ENCODE measurements at regions not wholly inside any gene's neighbourhood (a gene's known extent, or its start where the extent isn't known, plus 50 kb on each side); places are given as distances from the start of the nearest gene placed in this dataset.
"Not testable (repeated sequence)": the region's sequence is repeated elsewhere in the genome, so short reads cannot be mapped to it uniquely, and the experiment has no call there.

DNA sequence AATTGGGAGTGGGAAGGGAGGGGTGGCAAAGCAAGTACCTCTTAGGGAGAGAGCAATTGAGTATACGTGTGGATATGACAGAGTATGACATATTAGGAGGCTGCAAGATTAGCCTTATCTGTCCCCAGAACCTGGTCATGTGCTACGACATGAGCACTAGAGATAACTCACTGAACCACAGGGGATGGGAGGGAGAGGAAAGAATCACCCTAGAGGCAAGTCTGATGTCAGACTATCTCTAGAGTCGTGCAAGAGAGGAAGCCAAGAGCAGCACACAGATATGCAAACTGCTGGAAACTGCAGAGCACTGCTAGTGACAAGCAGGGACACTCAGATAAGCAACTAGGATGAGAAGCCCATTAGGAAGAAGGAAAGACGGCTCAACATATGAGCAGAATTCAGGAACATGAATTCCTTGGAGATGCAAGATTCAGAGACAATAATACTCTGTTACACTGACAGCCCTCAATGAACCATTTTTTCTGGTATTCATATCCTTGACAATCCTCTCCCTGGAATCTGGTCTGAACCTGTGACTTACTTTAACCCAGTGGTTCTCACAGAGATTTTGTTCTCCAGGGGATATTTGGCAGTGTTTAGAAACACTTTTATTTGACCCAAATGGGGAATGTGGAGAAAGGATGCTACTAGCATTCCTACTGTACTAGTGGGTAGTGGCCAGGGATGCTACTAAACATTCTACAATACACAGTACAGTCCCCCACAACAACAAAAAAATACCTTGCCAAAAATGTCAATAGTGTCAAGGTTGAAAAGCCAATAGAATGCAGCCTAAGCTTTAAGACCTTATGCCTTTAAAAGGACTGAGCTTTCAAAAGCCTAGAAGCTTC is 84.0 kb upstream of the BMP2K start:
- no peak for DNase-seq

- DNase-seq: no peak
Measured at GRCh38 chr4:78692822-78693170, 83.4 kb upstream of the BMP2K start.

DNA sequence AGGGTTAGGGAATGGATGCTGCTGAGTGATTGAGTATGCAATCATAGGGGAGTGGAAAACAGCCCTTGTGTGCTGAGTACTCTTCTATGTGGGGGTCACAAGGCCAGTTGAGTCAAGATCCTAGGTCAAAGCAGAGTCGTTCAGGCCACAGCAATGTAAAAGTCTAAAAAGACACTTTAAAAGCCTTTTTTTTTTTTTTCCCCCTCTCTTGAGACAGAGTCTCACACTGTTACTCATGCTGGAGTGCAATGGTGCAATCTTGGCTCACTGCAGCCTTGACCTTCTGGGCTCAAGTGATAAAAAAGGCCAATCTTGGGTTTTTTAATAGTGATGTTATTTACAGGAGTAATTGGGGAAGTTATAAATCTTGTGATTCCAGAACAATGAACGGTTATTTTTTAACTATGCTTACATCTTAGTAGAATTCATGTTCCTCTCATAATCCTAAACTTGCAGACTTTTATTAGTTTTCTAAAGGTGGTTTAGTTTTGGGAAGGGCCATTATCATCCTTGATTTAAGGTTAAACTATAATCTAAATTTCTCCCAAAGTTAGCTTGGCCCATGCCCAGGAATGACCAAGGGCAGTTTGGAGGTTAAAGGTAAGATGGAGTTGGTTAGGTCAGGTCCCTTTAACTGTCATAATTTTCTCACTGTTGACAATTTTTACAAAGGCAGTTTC is 82.2 kb upstream of the BMP2K start:
- no peak for DNase-seq

DNA sequence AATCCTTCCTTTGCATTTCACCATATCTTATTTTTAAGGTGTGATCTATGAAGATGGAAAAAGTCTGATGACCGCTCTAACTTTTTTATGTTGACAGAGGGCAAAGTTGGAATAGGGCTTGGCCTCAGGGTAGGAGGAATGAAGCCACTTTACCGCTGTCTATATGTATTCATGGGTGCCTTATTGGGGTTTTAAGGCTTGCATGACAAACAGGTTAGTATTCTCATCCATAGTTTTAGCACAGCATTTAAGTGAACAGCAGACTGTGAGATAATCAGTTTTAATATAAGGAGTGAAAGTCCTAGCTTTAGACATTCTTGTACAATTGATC is 81.7 kb upstream of the BMP2K start:
- no peak for DNase-seq

GRCh38 chr4:78695910-78696309 is 80.2 kb upstream of the BMP2K start:
- DNase-seq: no peak

- no peak for DNase-seq
Measured at GRCh38 chr4:78703079-78703478, 73.1 kb upstream of the BMP2K start.

- no peak for DNase-seq
Measured at GRCh38 chr4:78704317-78704716, 71.8 kb upstream of the BMP2K start.

DNA sequence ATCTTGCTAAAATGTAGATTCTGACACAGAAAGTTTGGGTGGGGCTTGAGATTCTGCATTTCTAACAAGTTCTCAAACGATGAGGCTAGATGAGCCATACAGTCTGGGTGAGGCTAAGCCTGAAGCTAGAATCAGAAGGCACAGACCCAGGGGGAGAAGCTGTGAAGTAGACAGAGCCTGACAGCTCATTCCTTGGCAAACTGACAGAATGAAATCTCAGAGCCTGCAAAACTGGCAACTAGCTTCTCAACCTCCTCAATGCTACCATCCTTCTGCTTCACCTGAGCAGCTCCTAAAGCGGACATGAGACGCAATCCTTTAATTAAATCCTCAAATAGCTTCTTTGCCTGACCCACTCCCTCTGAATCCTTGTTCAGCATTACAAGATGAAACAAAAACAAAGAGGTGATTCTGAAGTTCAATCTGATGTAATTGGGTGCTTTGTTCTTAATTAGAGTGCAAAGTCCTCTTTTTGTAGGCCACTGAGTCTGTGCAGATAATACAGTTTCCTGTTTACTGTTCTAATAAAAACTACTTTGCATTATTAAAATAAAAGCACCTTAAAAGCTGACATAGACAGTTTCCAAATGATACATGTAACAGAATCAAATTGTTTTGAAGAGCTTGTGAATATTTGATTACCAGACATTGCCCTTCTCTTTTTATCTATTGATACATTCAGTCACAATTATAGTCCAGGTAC is 71.0 kb upstream of the BMP2K start:
- DNase-seq: no peak

GRCh38 chr4:78706302-78706701 is 69.8 kb upstream of the BMP2K start:
- no peak for DNase-seq

DNA sequence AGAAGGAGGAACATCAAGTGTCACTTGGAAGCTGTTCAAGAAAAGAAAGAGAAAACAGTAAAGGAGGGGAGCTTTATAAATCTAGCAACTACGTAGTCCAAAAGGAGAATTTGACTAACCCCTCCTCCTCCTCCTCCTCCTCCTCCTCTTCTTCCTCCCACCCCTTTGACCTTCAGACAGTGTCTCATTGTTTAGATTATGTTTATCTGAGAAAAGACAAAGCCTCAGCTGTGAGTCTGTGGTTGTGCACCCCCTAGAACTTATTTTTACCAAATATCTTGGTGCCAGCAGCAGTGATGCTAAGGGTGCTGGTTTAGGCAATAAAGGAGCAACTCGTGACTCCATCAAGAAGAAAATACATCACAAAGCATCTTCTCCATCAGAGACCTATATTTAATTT is 68.9 kb upstream of the BMP2K start:
- no peak for DNase-seq

DNA sequence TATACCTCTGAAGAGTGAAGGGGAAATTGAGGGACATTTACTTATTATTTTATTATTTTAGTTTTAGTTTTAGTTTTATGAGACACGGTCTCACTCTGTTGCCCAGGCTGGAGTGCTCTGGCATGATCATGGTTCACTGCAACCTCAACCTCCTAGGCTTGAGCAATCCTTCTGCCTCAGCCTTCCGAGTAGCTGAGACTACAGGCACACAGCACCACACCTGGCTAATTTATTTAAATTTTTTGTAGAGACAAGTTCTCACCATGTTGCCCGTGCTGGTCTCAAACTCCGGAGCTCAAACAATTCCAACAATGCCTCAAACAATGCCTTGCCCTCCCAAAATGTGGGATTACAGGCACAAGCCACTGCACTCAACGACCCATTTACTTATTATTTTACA is 68.4 kb upstream of the BMP2K start:
- DNase-seq: no peak

DNA sequence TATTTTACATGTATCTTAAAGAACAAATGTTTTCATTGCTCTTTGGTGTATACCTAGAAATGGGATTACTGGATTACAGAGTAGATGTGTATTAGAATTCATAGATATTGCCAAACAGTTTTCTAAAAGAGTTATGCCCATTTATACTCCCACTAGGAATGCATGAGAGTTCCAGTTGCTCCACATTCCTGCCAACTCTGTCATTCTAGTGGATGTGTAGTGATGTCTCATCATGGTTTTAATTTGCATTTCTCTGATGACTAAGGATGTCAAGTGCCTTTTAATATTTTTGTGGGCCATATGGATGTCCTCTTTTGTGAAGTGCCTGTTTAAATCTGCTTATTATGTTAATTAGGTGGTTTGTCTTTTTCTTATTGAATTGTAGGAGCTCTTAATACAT is 65.6 kb upstream of the BMP2K start:
- DNase-seq: no peak

DNA sequence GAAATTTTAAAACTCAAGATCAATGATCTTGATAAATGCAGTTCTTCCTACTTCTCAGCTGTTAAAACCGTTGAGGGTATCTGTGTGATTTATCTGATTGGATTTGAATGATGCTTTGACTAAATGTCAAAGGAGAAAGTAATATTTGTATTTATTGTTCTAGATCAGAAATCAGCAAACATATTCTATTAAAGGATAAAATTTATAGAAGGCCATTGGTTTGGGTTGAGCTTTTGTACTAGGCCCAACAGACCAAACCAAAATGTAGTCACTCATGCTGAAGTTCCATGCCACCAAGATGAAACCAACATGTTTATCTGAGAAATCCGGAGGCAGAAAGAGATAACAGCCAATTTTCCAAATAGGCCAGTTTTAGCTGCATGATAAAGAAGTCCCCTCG is 64.5 kb upstream of the BMP2K start:
- no peak for DNase-seq

- DNase-seq: not testable (repeated sequence)
Measured at GRCh38 chr4:78714598-78714997, 61.6 kb upstream of the BMP2K start.

GRCh38 chr4:78715372-78715771 is 60.8 kb upstream of the BMP2K start:
- DNase-seq: not testable (repeated sequence)

DNA sequence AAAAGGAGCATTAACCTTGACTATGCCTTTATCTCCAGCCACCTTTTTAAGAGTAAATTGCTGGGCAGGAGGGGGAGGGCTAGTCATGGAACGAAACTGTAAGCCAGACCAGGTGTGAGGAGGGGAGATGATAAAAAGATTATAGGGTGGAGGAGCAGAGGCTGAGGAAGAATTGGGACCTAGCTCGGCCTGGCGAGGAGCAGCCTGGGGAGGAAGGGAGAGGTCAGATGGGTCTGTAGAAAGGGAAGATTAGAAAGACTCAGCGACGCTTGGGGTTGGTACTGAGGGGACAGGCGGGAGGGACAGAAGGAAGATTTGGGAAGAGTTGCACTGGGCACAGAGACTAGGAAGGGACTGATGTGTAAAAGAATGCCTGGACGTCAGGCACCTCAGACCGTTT is 58.4 kb upstream of the BMP2K start:
- not testable (repeated sequence) for DNase-seq

DNA sequence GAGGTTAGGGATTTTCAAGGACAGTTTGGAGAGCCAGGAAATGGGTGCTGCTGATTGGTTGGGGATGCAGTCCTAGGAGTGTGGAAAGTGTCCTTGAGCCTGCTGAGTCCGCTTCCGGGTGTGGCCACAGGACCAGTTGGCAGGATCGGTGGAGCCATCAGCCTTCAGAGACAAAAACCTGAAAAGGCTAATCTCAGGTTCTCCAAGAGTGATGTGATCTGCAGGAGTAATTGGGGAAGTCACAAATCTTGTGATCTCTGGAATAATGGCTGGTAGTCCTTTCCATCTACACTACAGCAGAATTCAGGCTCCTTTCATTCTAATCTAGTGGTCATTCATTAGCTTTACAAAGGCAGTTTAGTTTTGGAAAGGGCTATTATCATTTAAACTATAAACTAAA is 55.9 kb upstream of the BMP2K start:
- no peak for DNase-seq

DNA sequence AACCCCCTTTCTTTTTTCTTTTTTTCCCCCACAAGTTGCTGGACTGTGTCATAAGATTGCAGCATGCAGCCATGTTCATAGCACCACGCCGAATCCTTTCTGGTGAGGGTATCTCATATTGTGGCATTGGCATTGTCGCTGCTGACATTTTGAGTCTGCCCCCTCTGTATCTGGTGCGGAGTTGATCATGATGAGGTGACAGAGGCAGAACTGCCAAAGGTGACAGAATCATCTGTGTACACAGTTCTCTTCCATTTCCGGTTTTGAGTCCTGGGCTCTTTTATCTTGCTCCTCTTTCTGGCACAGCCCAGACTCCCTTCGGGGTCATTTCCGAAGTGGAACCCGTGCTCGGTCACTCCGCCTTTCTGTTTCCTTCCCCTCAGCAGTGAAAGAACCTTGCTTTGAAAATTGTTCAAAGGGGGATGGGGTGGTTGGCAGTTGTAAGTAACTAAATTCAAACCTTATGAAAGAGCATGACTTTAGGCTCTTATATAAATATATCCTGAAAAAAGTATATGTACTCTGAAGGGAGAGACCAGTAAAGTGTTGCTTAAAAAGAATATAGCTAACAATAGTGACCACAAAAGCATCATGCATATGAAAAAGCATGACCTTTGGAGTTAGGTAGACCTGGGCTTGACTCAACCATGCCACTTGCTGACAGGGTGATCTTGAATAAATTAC is 55.0 kb upstream of the BMP2K start:
- peak; percentile 20 for DNase-seq

DNA sequence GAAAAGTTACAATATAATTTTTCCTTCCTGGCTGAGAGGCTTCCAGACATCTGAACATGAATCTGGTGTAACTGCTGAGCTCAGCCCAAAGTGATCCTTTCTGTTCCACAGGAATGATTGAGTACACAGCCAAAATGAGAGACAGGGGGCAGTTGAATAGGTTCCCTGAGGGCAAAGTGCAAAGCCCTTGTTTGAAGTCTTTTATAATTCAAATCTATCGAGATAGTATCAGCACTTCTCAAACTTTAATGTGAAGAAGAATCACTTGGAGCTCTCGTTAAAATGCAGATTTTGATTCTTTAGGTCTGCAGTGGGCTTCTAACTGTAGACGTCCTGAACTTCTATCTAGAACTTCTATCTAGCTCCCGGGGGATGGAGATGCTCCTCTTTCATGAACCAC is 54.4 kb upstream of the BMP2K start:
- no peak for DNase-seq

DNA sequence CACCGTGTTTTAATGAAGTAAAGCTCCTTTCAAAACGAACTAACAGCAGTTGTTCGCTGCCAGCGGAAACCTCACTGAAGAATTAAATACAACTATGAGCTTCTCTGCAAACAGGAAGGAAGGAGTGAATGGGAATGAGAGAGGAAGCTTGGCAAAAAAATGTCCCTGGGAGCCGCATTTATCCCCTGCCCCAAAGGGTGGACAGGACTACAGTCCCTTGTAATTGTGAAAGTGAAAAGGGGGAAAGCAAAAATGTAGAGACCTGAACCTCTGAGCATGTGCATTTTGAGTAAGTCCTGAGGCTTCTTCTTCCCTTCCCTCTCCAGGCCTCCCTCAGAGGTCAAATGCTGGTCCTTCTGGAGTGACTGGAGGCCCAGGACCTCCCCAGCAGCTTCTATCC is 53.8 kb upstream of the BMP2K start:
- no peak for DNase-seq

- DNase-seq: no peak
Measured at GRCh38 chr4:78722878-78723277, 53.3 kb upstream of the BMP2K start.

All from hindlimb muscle (tissue), 1 donor.